CD4-positive, alpha-beta T cell (primary cell): ENCODE measurements at regions not wholly inside any gene's neighbourhood (a gene's known extent, or its start where the extent isn't known, plus 50 kb on each side); places are given as distances from the start of the nearest gene placed in this dataset.

Experiments
- ATAC-seq: fragments of 200-7000 bp; cut with Tn5 transposase; one replicate; pipeline ENCODE4 v1.10.0; 2022; ENCODE audit warnings: mild to moderate bottlenecking; ENCODE audit not compliant: poor library complexity
- CTCF ChIA-PET: fragments of 350-600 bp; sonication (Branson Sonifier 250); formaldehyde crosslinking; loops from one replicate; lab custom pipeline; 2021; ENCODE audit warnings: antibody characterized with exemption, inconsistent platforms; lab: Charles Lee
- POLR2A ChIA-PET: fragments of 350-600 bp; sonication (Branson Sonifier 250); formaldehyde crosslinking; loops from one replicate; lab custom pipeline; 2021; ENCODE audit warnings: antibody characterized with exemption, inconsistent platforms; lab: Charles Lee
- DNase-seq, 14 experiments: peaks; one replicate each; pipeline ENCODE4 v3.0.0-alpha.2; 2013 to 2020; ENCODE audit warnings: mixed read lengths in 2 of 14
- H3K27ac ChIP-seq, 2 donors: one replicate each; pipeline versions ENCODE4 v1.5.1 to v1.7.0; 2013; ENCODE audit warnings: low read length in 2 of 2, low read depth in 1 of 2, mild to moderate bottlenecking in 1 of 2
- H3K27me3 ChIP-seq, 2 experiments: 1 replicate in 1 of 2; 2 replicates in 1 of 2; pipeline versions ENCODE4 v1.6.1 to v1.7.0; 2013; ENCODE audit warnings: low read length in 2 of 2, control low read depth in 1 of 2, mild to moderate bottlenecking in 1 of 2, moderate library complexity in 1 of 2; ENCODE audit not compliant: insufficient read depth in 2 of 2, control insufficient read depth in 1 of 2
- H3K36me3 ChIP-seq: one replicate; pipeline ENCODE4 v1.6.1; 2013; ENCODE audit warnings: low read length, control low read depth; ENCODE audit not compliant: insufficient read depth
- H3K4me1 ChIP-seq: one replicate; pipeline ENCODE4 v1.6.1; 2013; ENCODE audit warnings: low read length, control low read depth; ENCODE audit not compliant: insufficient read depth
- H3K4me3 ChIP-seq: one replicate; pipeline ENCODE4 v1.5.1; 2013; ENCODE audit warnings: mild to moderate bottlenecking, low read length, moderate library complexity
- H3K9me3 ChIP-seq, 2 experiments: 1 replicate in 1 of 2; 2 replicates in 1 of 2; pipeline versions ENCODE4 v1.6.1 to v1.7.0; 2013; ENCODE audit warnings: low read length in 2 of 2, mild to moderate bottlenecking in 2 of 2, control low read depth in 1 of 2, moderate library complexity in 1 of 2; ENCODE audit not compliant: control insufficient read depth in 1 of 2, insufficient read depth in 1 of 2
- H3K27ac Mint-ChIP-seq: one replicate; pipeline ENCODE4 v1.8.0; 2020; ENCODE audit warnings: mixed read lengths
- H3K27me3 Mint-ChIP-seq: one replicate; pipeline ENCODE4 v1.8.0; 2021; ENCODE audit warnings: mixed read lengths
- H3K36me3 Mint-ChIP-seq: one replicate; pipeline ENCODE4 v1.8.0; 2021; ENCODE audit warnings: low read depth, mixed read lengths
- H3K4me1 Mint-ChIP-seq: one replicate; pipeline ENCODE4 v1.8.0; 2021; ENCODE audit warnings: low read depth, mixed read lengths
- H3K4me3 Mint-ChIP-seq: one replicate; pipeline ENCODE4 v1.8.0; 2020; ENCODE audit warnings: mild to moderate bottlenecking, mixed read lengths
- H3K9me3 Mint-ChIP-seq: one replicate; pipeline ENCODE4 v1.8.0; 2020; ENCODE audit warnings: mixed read lengths
- CTCF ChIP-seq: fragments of 200-600 bp; IDR thresholded peaks from one replicate; pipeline ENCODE4 v1.8.0; 2022; ENCODE audit warnings: antibody characterized with exemption, mild to moderate bottlenecking
- intact Hi-C, 2 experiments: fragments of 100-400 bp; cut with DNase I in 1 of 2; cut with micrococcal nuclease in 1 of 2; formaldehyde crosslinking; loops; one replicate each; pipeline versions ENCODE4 v1.15.1 to v1.9.0; 2023 to 2025; cut with DNase I, micrococcal nuclease

- H3K27ac Mint-ChIP-seq, result peak overlapping the region; percentile 83
- H3K4me1 ChIP-seq, result peaks cover 64% of the 10 kb centered on the region
- H3K4me3 ChIP-seq, result no peak overlapping the region
- H3K4me1 Mint-ChIP-seq, result peaks cover 71% of the 10 kb centered on the region
- peak overlapping the region; percentile 11 for H3K4me3 Mint-ChIP-seq
- H3K27ac ChIP-seq, result no peak overlapping the region
- DNase-seq (no peak), ATAC-seq (no peak)
- H3K36me3 ChIP-seq, result no peaks in the 10 kb centered on the region
- H3K27me3 ChIP-seq, result no peaks in the 10 kb centered on the region
- POLR2A ChIA-PET, result interaction anchor here (0.7 to 2.8 kb wide), 4 partner anchors 9 to 237 kb away, joined by 3 to 14 read pairs (median 4); no protein-coding TSS in a partner anchor
- H3K9me3 Mint-ChIP-seq, result no peaks in the 10 kb centered on the region
- intact Hi-C loops, result loop anchor here in 1 of 2 experiments (10.0 kb wide), 1 partner anchor 49 kb away; no protein-coding TSS in a partner anchor
- H3K9me3 ChIP-seq, result no peaks in the 10 kb centered on the region
- CTCF ChIA-PET, result no interaction called here
- no peaks in the 10 kb centered on the region for H3K27me3 Mint-ChIP-seq
- no peak for TF ChIP-seq CTCF
- H3K36me3 Mint-ChIP-seq, result no peaks in the 10 kb centered on the region
Measured at GRCh38 chr20:53845980-53846379, 224.4 kb downstream of the BCAS1 start.

GRCh38 chr20:53844259-53844658 lies 226.1 kb downstream of the BCAS1 start:
- ChIA-PET CTCF (no interaction called here), POLR2A (interaction anchor here (1.1 to 1.9 kb wide), 5 partner anchors 21 to 265 kb away, joined by 3 to 11 read pairs (median 5); no protein-coding TSS in a partner anchor)
- H3K4me3 ChIP-seq, result no peak overlapping the region
- DNase-seq, result no peak
- H3K4me1 ChIP-seq, result peaks cover 78% of the 10 kb centered on the region
- TF ChIP-seq CTCF, result no peak
- no peaks in the 10 kb centered on the region for H3K9me3 ChIP-seq
- Mint-ChIP-seq H3K4me3 (peak overlapping the region; percentile 13), H3K27ac (peak overlapping the region; percentile 83), H3K4me1 (peaks cover 85% of the 10 kb centered on the region), H3K9me3 (peaks cover 2% of the 10 kb centered on the region), H3K36me3 (no peaks in the 10 kb centered on the region), H3K27me3 (no peaks in the 10 kb centered on the region)
- no peak for ATAC-seq
- intact Hi-C loops, result loop anchor here in 1 of 2 experiments (5.0 to 10.0 kb wide), 2 partner anchors 51 to 73 kb away; no protein-coding TSS in a partner anchor
- H3K36me3 ChIP-seq, result no peaks in the 10 kb centered on the region
- H3K27ac ChIP-seq, result no peak overlapping the region
- no peaks in the 10 kb centered on the region for H3K27me3 ChIP-seq

- no peak for TF ChIP-seq CTCF
- H3K9me3 ChIP-seq, result no peaks in the 10 kb centered on the region
- peaks cover 2% of the 10 kb centered on the region for H3K9me3 Mint-ChIP-seq
- no peak overlapping the region for H3K4me3 Mint-ChIP-seq
- CTCF ChIA-PET, result interaction anchor here (1.0 to 1.2 kb wide), 3 partner anchors 18 to 72 kb away, joined by 3 read pairs; no protein-coding TSS in a partner anchor
- peak overlapping the region; percentile 83 for H3K27ac Mint-ChIP-seq
- intact Hi-C loops, result loop anchor here in 1 of 2 experiments (1.0 to 10.0 kb wide), 3 partner anchors 26 to 74 kb away; no protein-coding TSS in a partner anchor
- DNase-seq (no peak), ATAC-seq (no peak)
- H3K4me1 Mint-ChIP-seq, result peaks cover 87% of the 10 kb centered on the region
- peak overlapping the region in 1 of 2 donors; percentile 25 for H3K27ac ChIP-seq
- POLR2A ChIA-PET, result interaction anchor here (1.1 to 1.9 kb wide), 11 partner anchors 15 to 264 kb away, joined by 3 to 11 read pairs (median 5); no protein-coding TSS in a partner anchor
- no peaks in the 10 kb centered on the region for H3K27me3 ChIP-seq
- peaks cover 84% of the 10 kb centered on the region for H3K4me1 ChIP-seq
- H3K4me3 ChIP-seq, result no peak overlapping the region
- no peaks in the 10 kb centered on the region for H3K36me3 Mint-ChIP-seq
- no peaks in the 10 kb centered on the region for H3K36me3 ChIP-seq
- no peaks in the 10 kb centered on the region for H3K27me3 Mint-ChIP-seq
Measured at GRCh38 chr20:53843645-53844044, 226.7 kb downstream of the BCAS1 start.
